H9 (cell line): ENCODE measurements at regions not wholly inside any gene's neighbourhood (a gene's known extent, or its start where the extent isn't known, plus 50 kb on each side); places are given as distances from the start of the nearest gene placed in this dataset.

Source experiments
- DNase-seq: peaks from one replicate; pipeline ENCODE4 v3.0.0-alpha.2; 2017
- H2AFZ ChIP-seq: one replicate; pipeline ENCODE4 v1.6.1; 2013; ENCODE audit warnings: mild to moderate bottlenecking, low read length, control low read depth, moderate library complexity
- H2AK5ac ChIP-seq: 2 replicates; pipeline ENCODE4 v1.6.1; 2013; ENCODE audit warnings: low read length, control low read depth, mixed read lengths; ENCODE audit not compliant: insufficient read length
- H2BK120ac ChIP-seq: one replicate; pipeline ENCODE4 v1.6.1; 2013; ENCODE audit warnings: low read depth, mild to moderate bottlenecking, low read length, control low read depth, inconsistent platforms; ENCODE audit not compliant: poor library complexity, severe bottlenecking
- H2BK12ac ChIP-seq: 2 replicates; pipeline ENCODE4 v1.6.1; 2013; ENCODE audit warnings: low read length, control low read depth, mixed read lengths, low read depth; ENCODE audit not compliant: insufficient read length
- H2BK15ac ChIP-seq: 2 replicates; pipeline ENCODE4 v1.6.1; 2013; ENCODE audit warnings: low read depth, low read length, control low read depth
- H2BK20ac ChIP-seq: one replicate; pipeline ENCODE4 v1.6.1; 2013; ENCODE audit warnings: low read depth, mild to moderate bottlenecking, low read length, control low read depth, inconsistent platforms; ENCODE audit not compliant: poor library complexity, severe bottlenecking
- H2BK5ac ChIP-seq: 2 replicates; pipeline ENCODE4 v1.6.1; 2013; ENCODE audit warnings: low read length, control low read depth, mixed read lengths; ENCODE audit not compliant: insufficient read length
- H3K14ac ChIP-seq: 2 replicates; pipeline ENCODE4 v1.6.1; 2013; ENCODE audit warnings: low read length, control low read depth; ENCODE audit not compliant: insufficient read depth
- H3K18ac ChIP-seq: 2 replicates; pipeline ENCODE4 v1.6.1; 2013; ENCODE audit warnings: low read depth, mild to moderate bottlenecking, mixed read lengths, low read length, control low read depth; ENCODE audit not compliant: insufficient read length
- H3K23ac ChIP-seq: 2 replicates; pipeline ENCODE4 v1.6.1; 2013; ENCODE audit warnings: low read length, control low read depth, mixed read lengths, low read depth; ENCODE audit not compliant: insufficient read length
- H3K23me2 ChIP-seq: 2 replicates; pipeline ENCODE4 v1.6.1; 2013; ENCODE audit warnings: low read depth, mild to moderate bottlenecking, mixed read lengths, low read length, control low read depth; ENCODE audit not compliant: insufficient read length, poor library complexity, severe bottlenecking
- H3K27ac ChIP-seq: 2 replicates; pipeline ENCODE4 v1.5.1; 2013; ENCODE audit warnings: low read length, control low read depth, mixed read lengths, low read depth; ENCODE audit not compliant: insufficient read length
- H3K27me3 ChIP-seq: 2 replicates; pipeline ENCODE4 v1.6.1; 2013; ENCODE audit warnings: low read length, control low read depth, inconsistent platforms; ENCODE audit not compliant: insufficient read depth
- H3K4ac ChIP-seq: 2 replicates; pipeline ENCODE4 v1.6.1; 2013; ENCODE audit warnings: low read depth, mild to moderate bottlenecking, control low read depth, inconsistent platforms, low read length, moderate library complexity
- H3K4me1 ChIP-seq: 2 replicates; pipeline ENCODE4 v1.6.1; 2013; ENCODE audit warnings: low read length, control low read depth, inconsistent platforms; ENCODE audit not compliant: insufficient read depth
- H3K4me2 ChIP-seq: 2 replicates; pipeline ENCODE4 v1.6.1; 2013; ENCODE audit warnings: low read length, control low read depth, mixed read lengths; ENCODE audit not compliant: insufficient read length, insufficient read depth
- H3K56ac ChIP-seq: 2 replicates; pipeline ENCODE4 v1.6.1; 2013; ENCODE audit warnings: low read depth, mild to moderate bottlenecking, mixed read lengths, low read length, control low read depth; ENCODE audit not compliant: insufficient read length
- H3K79me1 ChIP-seq: 2 replicates; pipeline ENCODE4 v1.6.1; 2013; ENCODE audit warnings: low read depth, mild to moderate bottlenecking, moderate library complexity, low read length, control low read depth, inconsistent platforms; ENCODE audit not compliant: insufficient read depth, poor library complexity, severe bottlenecking
- H3K79me2 ChIP-seq: 2 replicates; pipeline ENCODE4 v1.6.1; 2013; ENCODE audit warnings: low read length, control low read depth, inconsistent platforms; ENCODE audit not compliant: insufficient read depth
- H3K9ac ChIP-seq: 2 replicates; pipeline ENCODE4 v1.6.1; 2013; ENCODE audit warnings: low read length, control low read depth, mixed read lengths; ENCODE audit not compliant: insufficient read length; ENCODE audit errors: extremely low read depth
- H3K9me3 ChIP-seq: one replicate; pipeline ENCODE4 v1.6.1; 2013; ENCODE audit warnings: low read depth, low read length, inconsistent platforms; ENCODE audit not compliant: control insufficient read depth
- H3T11ph ChIP-seq: one replicate; pipeline ENCODE4 v1.6.1; 2013; ENCODE audit warnings: mild to moderate bottlenecking, low read length, control low read depth, inconsistent platforms
- H4K20me1 ChIP-seq: one replicate; pipeline ENCODE4 v1.6.1; 2013; ENCODE audit not compliant: control insufficient read depth, insufficient read length, insufficient read depth
- H4K5ac ChIP-seq: 2 replicates; pipeline ENCODE4 v1.6.1; 2013; ENCODE audit warnings: low read depth, mild to moderate bottlenecking, mixed read lengths, low read length, control low read depth; ENCODE audit not compliant: insufficient read length
- H4K8ac ChIP-seq: replicated peaks from 2 replicates; pipeline ENCODE4 v1.6.1; 2013; ENCODE audit warnings: low read length, control low read depth, mixed read lengths, low read depth; ENCODE audit not compliant: insufficient read length
- H4K91ac ChIP-seq: 2 replicates; pipeline ENCODE4 v1.6.1; 2013; ENCODE audit warnings: low read depth, mild to moderate bottlenecking, moderate library complexity, mixed read lengths, low read length, control low read depth; ENCODE audit not compliant: insufficient read length
- H3K27ac Mint-ChIP-seq, 3 experiments: 2 replicates in 2 of 3; 3 replicates in 1 of 3; pipeline ENCODE4 v1.8.0; 2020 to 2021; ENCODE audit warnings: mixed read lengths in 3 of 3, mild to moderate bottlenecking in 1 of 3, moderate library complexity in 1 of 3
- H3K27me3 Mint-ChIP-seq: 2 replicates; pipeline ENCODE4 v1.8.0; 2021; ENCODE audit warnings: low read depth, mild to moderate bottlenecking, moderate library complexity, mixed read lengths
- H3K36me3 Mint-ChIP-seq, 3 experiments: 2 replicates in 2 of 3; 3 replicates in 1 of 3; pipeline ENCODE4 v1.8.0; 2020 to 2021; ENCODE audit warnings: low read depth in 3 of 3, mixed read lengths in 3 of 3; ENCODE audit not compliant: insufficient read depth in 1 of 3
- H3K4me1 Mint-ChIP-seq, 2 experiments: 2 replicates each; pipeline ENCODE4 v1.8.0; 2020; ENCODE audit warnings: mixed read lengths in 2 of 2
- H3K4me3 Mint-ChIP-seq, 2 experiments: 2 replicates in 1 of 2; 3 replicates in 1 of 2; pipeline ENCODE4 v1.8.0; 2020 to 2021; ENCODE audit warnings: mild to moderate bottlenecking in 2 of 2, mixed read lengths in 2 of 2, moderate library complexity in 1 of 2
- H3K9me3 Mint-ChIP-seq, 2 experiments: 2 replicates in 1 of 2; 3 replicates in 1 of 2; pipeline ENCODE4 v1.8.0; 2020; ENCODE audit warnings: mild to moderate bottlenecking in 2 of 2, mixed read lengths in 2 of 2, moderate library complexity in 1 of 2
- WGBS: extraction: QIAGEN DNeasy Blood & Tissue Kit; methylation state at CpG from one replicate; pipeline ENCODE4 v1.1.7; 2013; ENCODE audit warnings: missing lambda C conversion rate, low lambda C conversion rate, mixed read lengths; ENCODE audit not compliant: insufficient read length; ENCODE audit errors: extremely low coverage; 5-methylcytosine and 5-hydroxymethylcytosine counted together
- TF ChIP-seq, protein P1 (sequence below): fragments of 200-600 bp; sonication (generic); conservative IDR thresholded peaks from 3 replicates; pipeline ENCODE4 v1.8.0; 2021; ENCODE audit warnings: antibody characterized with exemption, mild to moderate bottlenecking

DNA sequence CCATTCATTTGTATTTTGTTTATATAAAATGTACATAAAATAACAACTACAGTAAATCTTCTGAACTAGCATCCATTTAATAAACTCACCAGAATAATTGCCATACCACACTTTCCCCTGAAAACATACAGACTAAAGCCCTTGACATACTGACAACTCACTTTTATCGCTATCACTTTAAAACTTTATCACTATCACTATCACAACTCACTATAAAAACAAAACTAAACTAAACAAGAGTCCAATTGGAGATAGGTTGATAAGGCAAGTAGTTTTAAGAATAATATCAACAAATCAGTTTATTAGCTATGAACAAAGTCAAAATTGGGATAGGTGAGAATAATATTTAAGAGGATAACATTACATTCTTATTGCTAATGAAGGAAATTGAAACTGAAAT is 108.9 kb downstream of the SLITRK6 start:
- Histone ChIP-seq H3K23ac (no peak overlapping the region), H2BK12ac (no peak overlapping the region), H3K79me2 (no peaks in the 10 kb centered on the region), H2AFZ (no peak overlapping the region), H3K18ac (no peak overlapping the region), H4K20me1 (no peaks in the 10 kb centered on the region), H3K9me3 (no peaks in the 10 kb centered on the region), H3K27ac (no peak overlapping the region), H4K8ac (no peak overlapping the region), H2BK5ac (no peak overlapping the region), H3K56ac (no peak overlapping the region), H3K79me1 (no peaks in the 10 kb centered on the region), H2AK5ac (no peak overlapping the region), H3K4ac (no peak overlapping the region), H3K9ac (no peak overlapping the region), H3K23me2 (no peaks in the 10 kb centered on the region), H2BK20ac (no peak overlapping the region), H3K14ac (no peak overlapping the region), H3K27me3 (no peaks in the 10 kb centered on the region), H2BK15ac (no peak overlapping the region), H3T11ph (no peak overlapping the region), H4K91ac (no peak overlapping the region), H4K5ac (no peak overlapping the region), H3K4me1 (no peaks in the 10 kb centered on the region), H3K4me2 (no peak overlapping the region), H2BK120ac (no peak overlapping the region)
- 100% methylated on average over 1 of the region's 1 CpG for WGBS
- H3K4me3 Mint-ChIP-seq = no peak overlapping the region
- peaks cover 0 to 3% (median 3%) of the 10 kb centered on the region in 3 experiments; a peak in 3 of 7 replicates for H3K36me3 Mint-ChIP-seq
- H3K27ac Mint-ChIP-seq = no peak overlapping the region
- DNase-seq = no peak
- H3K9me3 Mint-ChIP-seq = no peaks in the 10 kb centered on the region; a peak in 1 of 5 replicates
- peaks cover 3 to 4% of the 10 kb centered on the region in 2 experiments; a peak in 2 of 4 replicates for H3K4me1 Mint-ChIP-seq
- no peaks in the 10 kb centered on the region for H3K27me3 Mint-ChIP-seq
- TF ChIP-seq, protein P1, sequence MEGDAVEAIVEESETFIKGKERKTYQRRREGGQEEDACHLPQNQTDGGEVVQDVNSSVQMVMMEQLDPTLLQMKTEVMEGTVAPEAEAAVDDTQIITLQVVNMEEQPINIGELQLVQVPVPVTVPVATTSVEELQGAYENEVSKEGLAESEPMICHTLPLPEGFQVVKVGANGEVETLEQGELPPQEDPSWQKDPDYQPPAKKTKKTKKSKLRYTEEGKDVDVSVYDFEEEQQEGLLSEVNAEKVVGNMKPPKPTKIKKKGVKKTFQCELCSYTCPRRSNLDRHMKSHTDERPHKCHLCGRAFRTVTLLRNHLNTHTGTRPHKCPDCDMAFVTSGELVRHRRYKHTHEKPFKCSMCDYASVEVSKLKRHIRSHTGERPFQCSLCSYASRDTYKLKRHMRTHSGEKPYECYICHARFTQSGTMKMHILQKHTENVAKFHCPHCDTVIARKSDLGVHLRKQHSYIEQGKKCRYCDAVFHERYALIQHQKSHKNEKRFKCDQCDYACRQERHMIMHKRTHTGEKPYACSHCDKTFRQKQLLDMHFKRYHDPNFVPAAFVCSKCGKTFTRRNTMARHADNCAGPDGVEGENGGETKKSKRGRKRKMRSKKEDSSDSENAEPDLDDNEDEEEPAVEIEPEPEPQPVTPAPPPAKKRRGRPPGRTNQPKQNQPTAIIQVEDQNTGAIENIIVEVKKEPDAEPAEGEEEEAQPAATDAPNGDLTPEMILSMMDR = no peak
